HG02763 (cell line): ENCODE measurements at regions not wholly inside any gene's neighbourhood (a gene's known extent, or its start where the extent isn't known, plus 50 kb on each side); places are given as distances from the start of the nearest gene placed in this dataset.
"Not testable (repeated sequence)": the region's sequence is repeated elsewhere in the genome, so short reads cannot be mapped to it uniquely, and the experiment has no call there.

Source experiments
- ATAC-seq: cut with Tn5 transposase; IDR thresholded peaks from one replicate; pipeline ENCODE4 v1.9.1; 2021; ENCODE audit warnings: mild to moderate bottlenecking, moderate library complexity; ENCODE audit not compliant: unreplicated experiment

GRCh38 chr3:69491975-69492374 is 106.1 kb upstream of the FRMD4B start:
- no peak for ATAC-seq

DNA sequence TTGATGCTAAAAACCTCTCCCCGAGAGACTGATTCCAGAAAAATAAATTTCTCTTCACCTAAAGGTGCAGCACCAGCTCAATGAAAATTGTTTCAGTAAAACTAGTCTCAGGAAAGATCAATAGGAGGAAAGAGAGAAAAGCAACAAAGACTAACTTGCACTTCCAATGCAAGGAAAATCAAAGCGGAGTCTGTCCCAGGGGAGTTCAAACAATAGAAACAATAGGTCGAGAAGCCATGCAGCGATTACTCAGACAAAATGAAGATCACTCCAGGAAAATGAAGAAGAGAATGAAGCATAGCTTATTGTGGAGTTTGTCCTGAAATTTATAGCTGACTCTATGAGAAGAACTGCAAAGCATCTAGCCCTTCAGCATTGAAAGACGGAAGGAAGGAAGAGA is 105.1 kb upstream of the FRMD4B start:
- no peak for ATAC-seq

DNA sequence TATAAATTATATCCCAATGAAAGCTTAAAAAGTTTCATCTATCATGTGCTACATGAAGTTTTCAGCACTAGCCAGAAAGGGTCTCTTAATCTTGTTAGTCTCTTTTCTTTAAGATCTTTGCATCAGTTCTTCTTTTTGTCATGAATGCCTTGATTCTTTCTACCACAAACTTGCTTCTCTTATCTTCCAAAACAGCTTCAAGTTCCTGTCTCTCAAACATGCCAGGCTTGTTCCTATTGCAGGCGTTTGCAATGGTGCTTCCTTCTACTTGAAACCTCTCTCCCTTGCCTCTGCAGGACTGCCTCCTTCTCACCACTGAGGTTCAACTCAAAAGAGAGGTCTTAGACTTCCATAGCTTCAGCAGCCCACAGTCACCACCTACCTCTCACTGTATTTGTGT is 104.3 kb upstream of the FRMD4B start:
- ATAC-seq, result no peak

GRCh38 chr3:69488026-69488425 is 102.1 kb upstream of the FRMD4B start:
- no peak for ATAC-seq

- no peak for ATAC-seq
Observed at GRCh38 chr3:69485489-69485888, 99.6 kb upstream of the FRMD4B start.

DNA sequence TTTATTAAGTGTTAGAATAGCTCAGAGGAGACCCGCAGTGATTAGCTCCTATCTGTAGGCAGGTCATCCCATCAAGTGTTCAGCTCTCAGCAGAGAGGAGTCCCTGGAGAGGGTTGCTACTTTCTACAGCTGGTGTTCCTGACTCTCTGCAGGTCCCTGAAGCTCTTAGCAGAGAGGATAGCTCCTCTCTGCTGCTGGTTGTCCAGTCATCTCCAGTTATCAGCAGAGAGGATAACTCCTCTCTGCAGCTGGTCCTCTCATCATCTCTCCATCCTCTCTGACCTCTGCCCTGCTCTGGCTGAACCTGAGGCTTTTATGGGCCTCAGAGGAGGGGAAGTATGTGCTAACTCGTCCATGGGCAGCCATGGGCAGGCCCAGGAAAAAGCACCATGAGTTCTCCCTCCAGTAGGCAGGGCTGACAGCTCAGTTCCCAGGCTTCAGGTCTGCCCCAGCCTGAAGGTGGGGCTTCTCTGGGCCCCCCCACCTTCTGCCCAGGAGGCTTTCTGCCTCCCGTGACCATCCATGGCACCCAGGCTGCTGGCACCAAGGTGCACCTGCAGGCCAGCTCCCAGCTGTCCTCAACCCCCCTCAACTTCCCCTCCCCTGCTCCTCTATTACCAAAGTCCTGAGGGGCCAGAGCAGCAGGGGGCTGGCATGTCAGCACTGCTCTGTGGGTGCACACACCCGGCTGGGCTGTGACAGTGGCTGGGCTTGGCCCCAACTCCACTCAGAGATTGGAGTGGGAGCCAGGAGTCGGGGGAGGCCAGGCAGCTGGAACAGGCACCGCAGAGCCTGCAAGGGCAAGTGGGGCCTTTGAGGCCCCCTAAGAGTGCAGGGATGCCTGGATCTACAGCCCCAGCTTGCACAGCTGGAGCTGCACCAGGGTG is 98.9 kb upstream of the FRMD4B start:
- no peak for ATAC-seq

DNA sequence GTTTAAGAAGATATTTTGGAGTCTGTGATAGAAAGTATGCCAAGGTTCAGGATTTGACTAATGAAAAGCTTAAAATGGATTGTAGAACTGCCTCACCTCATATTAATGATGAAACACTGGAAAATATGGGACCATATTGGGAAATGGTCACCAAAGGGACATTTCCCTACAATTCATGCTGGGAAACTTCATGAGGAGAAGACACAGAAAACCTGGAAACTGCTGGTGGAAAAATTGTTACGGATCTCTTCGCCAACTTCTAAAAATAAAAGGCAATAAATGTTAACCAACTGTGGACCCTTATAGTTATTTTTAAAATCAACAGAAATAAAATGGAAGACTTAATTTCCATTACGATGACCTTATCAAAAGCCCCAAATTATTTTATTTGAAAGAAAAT is 97.6 kb upstream of the FRMD4B start:
- no peak for ATAC-seq

- ATAC-seq, result not testable (repeated sequence)
Observed at GRCh38 chr3:69480986-69481385, 95.1 kb upstream of the FRMD4B start.

- ATAC-seq, result no peak
Observed at GRCh38 chr3:69474186-69474585, 88.3 kb upstream of the FRMD4B start.

GRCh38 chr3:69472093-69472492 is 86.2 kb upstream of the FRMD4B start:
- ATAC-seq, result no peak

DNA sequence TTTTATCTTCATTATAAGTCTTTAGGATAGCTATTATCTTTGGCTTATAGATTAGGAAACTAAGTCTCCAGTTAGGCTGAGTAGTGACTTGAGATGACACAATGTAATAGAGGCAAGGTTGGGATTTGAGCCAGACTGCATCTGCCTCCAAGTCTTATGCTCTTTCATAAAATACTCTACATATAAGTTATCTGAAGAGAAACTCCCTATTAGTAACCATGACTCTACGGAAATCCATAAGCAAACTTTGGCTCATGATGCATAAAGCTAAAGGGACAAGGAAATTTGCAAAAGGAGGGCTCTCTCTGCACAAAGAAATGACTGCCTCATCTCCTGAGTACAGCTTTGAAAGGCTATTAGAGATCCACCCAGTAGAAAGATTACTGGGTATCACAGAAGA is 77.6 kb upstream of the FRMD4B start:
- ATAC-seq, result no peak

DNA sequence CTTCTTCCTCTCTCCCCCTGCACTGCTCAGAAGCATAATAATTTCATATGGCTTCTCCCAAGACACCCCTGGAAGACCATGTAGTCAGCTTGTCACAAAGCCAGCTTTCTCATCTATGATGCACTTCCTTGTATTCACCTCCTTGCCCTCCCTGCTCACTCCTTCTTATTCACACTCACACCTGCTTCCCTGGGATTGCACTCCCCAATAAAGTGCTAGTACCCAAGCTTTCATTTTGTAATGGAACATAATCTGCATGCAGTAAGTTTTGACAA is 76.9 kb upstream of the FRMD4B start:
- no peak for ATAC-seq

DNA sequence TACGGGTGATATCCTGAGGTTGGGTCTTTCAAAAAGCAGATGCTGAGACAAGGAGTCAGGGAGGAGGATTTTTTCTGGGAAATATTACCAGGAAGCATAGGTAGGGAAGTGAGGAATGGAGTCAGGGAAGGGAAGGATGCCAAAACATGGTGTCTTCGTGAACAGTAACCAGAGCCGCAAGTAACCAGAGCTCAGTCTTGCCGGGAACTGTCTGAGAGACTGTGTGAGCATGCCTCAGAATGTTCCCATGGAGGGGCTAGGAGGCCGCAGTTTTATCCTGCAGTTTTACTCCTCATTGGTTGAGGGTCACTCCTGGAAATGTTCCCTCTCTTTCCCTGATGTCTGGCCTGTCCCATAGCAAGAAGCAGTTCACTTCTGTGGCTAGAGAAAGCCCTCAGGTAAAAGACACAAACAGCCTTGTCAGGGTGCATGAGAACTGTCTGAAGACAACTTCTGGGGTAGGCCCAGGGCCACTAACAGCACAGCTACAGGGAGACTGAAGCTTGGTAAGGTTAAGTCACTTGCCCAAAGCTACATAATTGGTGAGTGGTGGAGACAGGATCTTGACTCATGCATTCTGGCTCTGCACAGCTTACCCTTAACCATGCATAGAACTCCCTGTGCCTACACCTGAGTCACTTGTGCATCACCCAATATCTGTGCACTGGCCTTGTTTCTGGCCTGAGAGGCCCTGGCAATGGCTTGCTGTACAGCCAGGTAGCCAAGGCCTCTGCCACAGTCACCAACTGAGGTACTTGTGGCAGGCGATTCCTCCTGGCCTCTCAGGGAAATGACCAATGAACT is 76.3 kb upstream of the FRMD4B start:
- ATAC-seq, result no peak

- no peak for ATAC-seq
Observed at GRCh38 chr3:69460034-69460433, 74.1 kb upstream of the FRMD4B start.

DNA sequence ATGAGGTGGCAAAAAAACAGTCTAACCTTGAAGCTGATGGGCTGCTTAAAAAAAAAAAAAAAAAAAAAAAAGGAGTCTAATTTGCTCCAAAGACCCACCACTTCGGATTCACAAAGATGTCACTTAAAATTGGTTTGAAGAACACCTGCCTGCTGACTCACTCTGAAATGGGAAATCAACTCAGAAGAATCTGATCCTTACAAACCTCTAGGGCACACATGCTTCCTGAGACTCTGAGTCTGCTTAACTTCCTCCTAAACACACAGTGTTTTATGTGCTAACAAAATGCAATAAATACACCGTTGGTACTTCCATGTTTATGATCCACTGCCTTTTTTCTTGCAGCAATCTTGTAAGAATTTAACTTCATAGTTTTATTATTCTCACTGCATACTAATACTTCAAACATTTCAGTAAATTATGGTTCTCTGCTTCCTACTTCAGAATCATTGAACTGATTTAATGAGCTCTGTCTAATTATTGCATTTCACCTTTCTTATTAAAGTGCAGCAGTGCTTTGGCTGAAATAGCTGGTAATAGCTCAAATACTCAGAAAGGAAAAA is 73.0 kb upstream of the FRMD4B start:
- ATAC-seq, result no peak

GRCh38 chr3:69456631-69457030 is 70.7 kb upstream of the FRMD4B start:
- ATAC-seq, result no peak

DNA sequence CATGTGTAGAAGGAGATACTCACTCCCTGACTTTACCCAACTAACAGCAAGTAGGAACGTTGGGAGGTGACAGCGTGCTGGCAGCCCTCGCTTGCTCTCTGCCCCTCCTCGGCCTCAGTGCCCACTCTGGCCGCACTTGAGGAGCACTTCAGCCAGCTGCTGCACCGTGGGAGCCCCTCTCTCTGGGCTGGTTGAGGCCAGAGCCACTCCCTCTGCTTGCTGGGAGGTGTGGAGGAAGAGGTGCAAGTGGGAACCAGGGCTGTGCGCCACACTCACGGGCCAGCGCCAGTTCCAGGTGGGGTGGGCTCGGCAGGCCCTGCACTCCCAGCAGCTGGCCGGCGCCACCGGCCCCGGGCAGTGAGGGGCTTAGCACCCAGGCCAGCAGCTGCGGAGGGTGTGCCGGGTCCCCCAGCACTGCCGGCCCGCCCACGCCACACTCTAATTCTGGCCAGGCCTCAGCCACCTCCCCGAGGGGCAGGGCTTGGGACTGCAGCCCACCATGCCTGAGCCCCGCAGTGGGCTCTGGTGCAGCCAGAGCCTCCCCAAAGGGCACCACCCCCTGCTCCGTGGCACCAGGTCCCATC is 68.4 kb upstream of the FRMD4B start:
- ATAC-seq, result no peak

DNA sequence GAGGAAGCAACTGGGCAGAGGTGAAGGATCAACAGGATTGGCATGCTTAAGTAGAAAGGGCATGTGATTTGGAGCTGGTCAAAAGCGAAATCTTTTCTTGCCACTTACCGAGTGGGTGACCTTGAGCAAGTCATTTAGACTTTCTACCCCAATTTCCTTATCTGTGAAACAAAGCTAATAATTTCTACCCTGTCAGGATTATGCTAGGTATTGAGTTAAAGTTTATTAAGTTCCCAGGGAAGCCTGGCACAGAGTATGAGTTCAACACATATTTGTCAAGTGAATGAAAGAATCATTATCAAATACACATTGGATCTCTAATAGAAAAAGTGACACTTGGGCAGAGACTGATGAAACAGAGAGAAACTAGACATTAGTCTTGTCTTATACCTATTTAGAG is 66.4 kb upstream of the FRMD4B start:
- ATAC-seq, result no peak

DNA sequence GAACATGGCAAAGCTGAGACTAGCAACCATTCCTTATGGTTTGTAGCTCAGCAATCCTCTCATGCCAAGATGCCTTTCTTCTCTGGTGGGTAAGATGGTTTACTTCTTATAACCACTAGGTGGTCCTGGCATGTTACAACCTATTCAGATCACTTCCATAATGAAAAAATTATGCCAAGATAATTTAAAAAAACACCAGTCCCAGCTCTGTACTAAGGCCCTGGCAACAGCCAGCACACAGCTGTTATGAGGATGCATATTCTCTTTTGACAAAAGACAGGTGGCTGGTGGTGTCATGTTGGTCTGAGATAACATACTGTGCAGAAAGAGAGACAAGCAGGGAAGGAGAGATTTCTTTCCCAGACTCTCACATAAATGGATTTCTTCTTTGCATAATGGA is 65.7 kb upstream of the FRMD4B start:
- ATAC-seq, result no peak

DNA sequence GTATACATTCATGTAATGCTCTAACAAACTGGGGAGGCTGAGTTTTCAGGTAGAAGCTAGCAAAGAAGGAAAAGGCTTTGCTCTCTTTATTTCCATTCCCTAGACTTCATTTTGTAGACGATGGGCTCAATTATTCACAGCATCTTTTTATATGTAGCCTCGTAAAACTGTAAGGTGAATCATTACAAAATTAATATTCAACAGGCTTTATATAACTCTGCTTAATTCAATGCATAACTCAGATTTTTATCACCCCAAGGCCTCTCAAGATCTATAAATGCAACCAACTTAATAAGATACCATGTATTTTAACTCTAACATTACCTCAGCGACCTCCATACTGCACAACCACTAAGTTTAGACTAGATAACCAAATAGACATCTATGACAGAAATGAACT is 63.0 kb upstream of the FRMD4B start:
- ATAC-seq, result no peak

GRCh38 chr3:69446402-69447072 is 60.6 kb upstream of the FRMD4B start:
- ATAC-seq, result no peak
